ENCODE measurements at regions not wholly inside any gene's neighbourhood (a gene's known extent, or its start where the extent isn't known, plus 50 kb on each side); places are given as distances from the start of the nearest gene placed in this dataset.

GRCh38 chr12:107400686-107401447 is 284.7 kb upstream of the PWP1 start:
- no peaks in the 10 kb centered on the region for H3K36me3 ChIP-seq (ENCODE audit: insufficient read depth, low read length)
- H3K27me3 ChIP-seq (ENCODE audit: insufficient read depth, low read length), result no peaks in the 10 kb centered on the region
- peaks cover 5% of the 10 kb centered on the region for H3K4me1 ChIP-seq (ENCODE audit: insufficient read depth, low read length)
- peak overlapping the region; percentile 62 for H3K4me2 ChIP-seq (ENCODE audit: insufficient read depth, low read length)
- H3K27ac ChIP-seq (ENCODE audit: low read depth, low read length), result no peak overlapping the region
- no peaks in the 10 kb centered on the region for H3K9me3 ChIP-seq (ENCODE audit: low read depth, low read length)
- no peaks in the 10 kb centered on the region for H3K79me2 ChIP-seq (ENCODE audit: insufficient read depth, low read length)
- peak overlapping the region; percentile 48 for H2AFZ ChIP-seq (ENCODE audit: low read length)
- H4K20me1 ChIP-seq (ENCODE audit: insufficient read depth, low read length), result no peaks in the 10 kb centered on the region
- DNase-seq (ENCODE audit: insufficient read length, low spot score, missing footprints), result no peak
- no peak overlapping the region for H3K4me3 ChIP-seq (ENCODE audit: insufficient read depth, low read length)
- TF ChIP-seq CTCF (IDR thresholded peaks at IDR 0.05; ENCODE audit: extremely low read depth, low read depth, low read length), result no peak

DNA sequence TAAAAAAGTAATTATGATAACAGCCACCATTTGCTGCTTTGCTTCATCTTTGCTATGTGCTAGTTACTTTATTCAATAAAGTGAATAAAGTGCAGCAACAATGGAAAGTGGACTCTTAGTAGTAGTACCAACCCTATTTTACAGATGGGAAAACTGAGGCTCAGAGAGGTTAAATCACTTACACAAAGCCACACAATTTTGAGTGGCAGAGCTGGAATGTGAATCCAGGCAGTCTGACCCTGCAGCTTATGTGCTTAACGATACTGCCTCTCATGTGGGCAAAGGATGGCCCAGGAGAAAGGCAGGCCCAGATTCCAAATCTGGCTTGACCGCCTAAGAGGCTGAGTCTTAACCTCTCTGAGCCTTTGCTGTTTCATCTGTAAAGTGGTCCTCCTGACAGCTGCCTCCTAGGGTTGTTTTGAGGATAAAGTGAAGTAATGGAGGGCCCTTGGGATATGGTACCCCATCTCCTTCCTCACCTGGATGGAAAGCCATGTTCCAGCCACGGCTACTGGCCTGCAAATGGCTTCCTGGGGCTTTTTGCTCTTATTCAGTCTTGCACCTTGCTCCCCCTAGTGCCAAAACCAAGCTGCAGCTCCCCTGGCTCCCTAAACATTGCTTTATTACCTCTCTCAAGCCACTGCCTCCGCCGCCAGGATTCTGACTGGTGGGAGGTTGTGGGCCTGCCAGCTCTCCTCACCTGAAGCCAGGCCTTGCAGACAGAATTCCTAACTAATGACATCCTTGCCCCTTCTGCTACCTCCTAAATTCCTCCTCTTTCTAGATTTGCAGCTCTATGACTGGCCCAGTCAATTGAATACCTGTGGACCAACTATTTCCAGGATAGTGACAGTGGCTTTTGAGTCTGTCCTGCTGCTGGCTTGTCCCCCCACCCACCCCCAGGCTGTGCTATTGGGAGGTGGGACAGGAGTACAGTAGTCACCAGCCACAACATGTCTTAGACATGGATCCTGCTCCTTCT is 283.3 kb upstream of the PWP1 start:
- Histone ChIP-seq H3K4me2 (ENCODE audit: insufficient read depth, low read length) (no peak overlapping the region), H4K20me1 (ENCODE audit: insufficient read depth, low read length) (no peaks in the 10 kb centered on the region), H3K79me2 (ENCODE audit: insufficient read depth, low read length) (no peaks in the 10 kb centered on the region), H3K9me3 (ENCODE audit: low read depth, low read length) (no peaks in the 10 kb centered on the region), H3K4me3 (ENCODE audit: insufficient read depth, low read length) (no peak overlapping the region), H3K36me3 (ENCODE audit: insufficient read depth, low read length) (no peaks in the 10 kb centered on the region), H3K27me3 (ENCODE audit: insufficient read depth, low read length) (no peaks in the 10 kb centered on the region), H3K27ac (ENCODE audit: low read depth, low read length) (no peak overlapping the region), H2AFZ (ENCODE audit: low read length) (peak overlapping the region; percentile 70), H3K4me1 (ENCODE audit: insufficient read depth, low read length) (peaks cover 5% of the 10 kb centered on the region)
- peak; percentile 81 for TF ChIP-seq CTCF (IDR thresholded peaks at IDR 0.05; ENCODE audit: extremely low read depth, low read depth, low read length)
- DNase-seq (ENCODE audit: insufficient read length, low spot score, missing footprints), result no peak

- Histone ChIP-seq H3K36me3 (ENCODE audit: insufficient read depth, low read length) (no peaks in the 10 kb centered on the region), H3K4me1 (ENCODE audit: insufficient read depth, low read length) (peaks cover 5% of the 10 kb centered on the region), H3K4me2 (ENCODE audit: insufficient read depth, low read length) (no peak overlapping the region), H3K27me3 (ENCODE audit: insufficient read depth, low read length) (no peaks in the 10 kb centered on the region), H4K20me1 (ENCODE audit: insufficient read depth, low read length) (no peaks in the 10 kb centered on the region), H3K79me2 (ENCODE audit: insufficient read depth, low read length) (no peaks in the 10 kb centered on the region), H2AFZ (ENCODE audit: low read length) (no peak overlapping the region), H3K9me3 (ENCODE audit: low read depth, low read length) (no peaks in the 10 kb centered on the region), H3K27ac (ENCODE audit: low read depth, low read length) (no peak overlapping the region), H3K4me3 (ENCODE audit: insufficient read depth, low read length) (no peak overlapping the region)
- DNase-seq (ENCODE audit: insufficient read length, low spot score, missing footprints), result no peak
- TF ChIP-seq CTCF (IDR thresholded peaks at IDR 0.05; ENCODE audit: extremely low read depth, low read depth, low read length), result peak; percentile 83
Measured at GRCh38 chr12:107404981-107405380, 280.6 kb upstream of the PWP1 start.

DNA sequence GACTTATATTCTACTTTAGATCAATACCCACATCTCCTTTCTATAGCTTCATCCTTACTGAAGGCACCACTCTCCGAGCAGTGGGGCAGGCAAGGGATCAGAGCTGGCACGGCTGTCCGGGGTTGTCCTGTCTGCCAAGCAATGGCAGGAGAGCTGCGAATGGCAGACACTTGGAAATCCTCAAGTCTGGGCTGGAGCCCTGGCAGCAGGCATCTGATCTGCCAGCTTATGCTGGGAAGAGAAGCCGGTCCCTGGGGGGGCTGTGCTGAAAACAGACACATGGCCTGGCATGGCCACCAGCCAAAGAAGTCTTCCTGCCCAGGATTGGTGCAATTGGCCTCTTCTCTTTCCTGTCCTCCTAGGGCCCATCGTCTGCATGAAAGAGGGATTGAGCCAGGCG is 280.2 kb upstream of the PWP1 start:
- Histone ChIP-seq H3K4me2 (ENCODE audit: insufficient read depth, low read length) (no peak overlapping the region), H3K36me3 (ENCODE audit: insufficient read depth, low read length) (no peaks in the 10 kb centered on the region), H3K4me3 (ENCODE audit: insufficient read depth, low read length) (no peak overlapping the region), H2AFZ (ENCODE audit: low read length) (no peak overlapping the region), H3K27ac (ENCODE audit: low read depth, low read length) (no peak overlapping the region), H3K79me2 (ENCODE audit: insufficient read depth, low read length) (no peaks in the 10 kb centered on the region), H4K20me1 (ENCODE audit: insufficient read depth, low read length) (no peaks in the 10 kb centered on the region), H3K27me3 (ENCODE audit: insufficient read depth, low read length) (no peaks in the 10 kb centered on the region), H3K9me3 (ENCODE audit: low read depth, low read length) (no peaks in the 10 kb centered on the region), H3K4me1 (ENCODE audit: insufficient read depth, low read length) (peaks cover 5% of the 10 kb centered on the region)
- no peak for TF ChIP-seq CTCF (IDR thresholded peaks at IDR 0.05; ENCODE audit: extremely low read depth, low read depth, low read length)
- DNase-seq (ENCODE audit: insufficient read length, low spot score, missing footprints), result no peak
